ENCODE measurements at regions not wholly inside any gene's neighbourhood (a gene's known extent, or its start where the extent isn't known, plus 50 kb on each side); places are given as distances from the start of the nearest gene placed in this dataset.

DNA sequence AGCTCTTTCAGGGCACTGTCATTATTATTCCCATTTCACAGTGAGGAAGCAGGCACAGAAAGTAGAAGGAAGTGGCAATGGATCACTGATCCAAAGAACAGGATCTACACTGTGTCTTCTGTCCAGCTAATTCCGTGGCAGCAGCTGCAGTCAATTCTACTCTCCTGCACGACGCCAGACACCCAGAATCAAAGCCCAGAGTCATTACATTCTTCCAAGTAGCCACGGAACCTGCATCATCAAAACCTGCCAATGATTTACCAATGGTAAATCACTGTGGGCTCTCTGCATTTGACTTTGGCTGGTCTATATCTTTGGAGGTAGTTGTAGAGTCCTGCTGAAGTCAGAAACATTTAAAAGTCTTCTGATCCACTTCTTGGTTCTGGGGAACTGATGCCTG is 767.7 kb downstream of the LIG4 start:
- DNase-seq (ENCODE audit: extremely low read depth in 1 of 2, low read depth in 1 of 2) = no peak

DNA sequence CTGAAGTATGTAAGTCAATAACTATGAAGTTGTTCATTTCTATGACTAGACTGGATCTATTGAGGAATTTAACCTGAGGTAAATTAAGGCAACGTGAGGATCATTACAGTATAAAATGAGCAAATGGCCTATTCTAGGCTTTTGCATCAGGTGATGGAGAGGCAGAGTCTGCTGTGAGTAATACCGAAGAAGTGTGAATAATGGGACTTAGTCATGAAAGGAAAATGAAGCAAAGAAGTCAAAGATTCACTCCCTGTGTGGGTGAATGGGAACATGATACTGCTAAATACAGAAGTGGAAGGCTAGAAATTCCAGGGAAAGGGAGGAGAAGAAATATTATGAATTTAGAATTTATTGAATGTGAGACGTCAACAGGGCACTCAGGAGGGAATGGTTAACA is 774.1 kb downstream of the LIG4 start:
- DNase-seq (ENCODE audit: extremely low read depth in 1 of 2, low read depth in 1 of 2) = no peak

DNA sequence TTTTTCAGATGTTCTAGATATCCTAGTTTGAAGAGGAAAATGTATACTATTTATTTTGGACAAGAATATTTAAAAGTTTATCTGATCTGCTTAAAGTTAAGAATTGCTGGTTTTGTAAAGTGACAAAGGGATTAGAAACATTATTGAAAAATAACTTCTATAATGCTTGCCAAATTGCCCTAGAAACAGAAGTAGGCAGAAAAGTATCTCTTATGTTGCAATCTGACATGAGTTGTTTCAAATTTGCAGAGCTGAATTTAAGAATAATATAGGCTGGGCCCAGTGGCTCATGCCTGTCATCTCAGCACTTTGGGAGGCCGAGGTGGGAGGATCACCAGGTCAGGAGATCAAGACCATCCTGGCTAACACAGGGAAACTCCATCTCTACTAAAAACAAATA is 777.1 kb downstream of the LIG4 start:
- no peak for DNase-seq (ENCODE audit: extremely low read depth in 1 of 2, low read depth in 1 of 2)

DNA sequence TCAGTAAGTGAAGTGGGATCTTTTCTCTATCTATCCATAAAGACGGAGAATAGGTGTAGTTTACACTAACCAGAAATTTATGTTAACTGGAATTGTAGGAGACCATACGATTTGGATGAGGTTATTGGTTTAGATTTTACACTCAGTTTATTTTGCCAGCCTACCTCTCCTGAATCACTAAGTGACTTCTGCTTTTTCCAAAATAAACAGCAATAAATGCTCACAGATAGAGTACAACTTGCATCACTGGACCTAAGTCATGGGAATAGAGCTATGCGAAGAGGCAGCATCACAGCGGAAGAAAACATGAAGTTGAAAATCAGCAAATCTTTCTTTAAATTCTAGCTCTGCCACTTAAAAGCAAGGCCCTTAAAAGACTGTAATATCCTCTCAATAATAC is 781.0 kb downstream of the LIG4 start:
- no peak for DNase-seq (ENCODE audit: extremely low read depth in 1 of 2, low read depth in 1 of 2)

DNA sequence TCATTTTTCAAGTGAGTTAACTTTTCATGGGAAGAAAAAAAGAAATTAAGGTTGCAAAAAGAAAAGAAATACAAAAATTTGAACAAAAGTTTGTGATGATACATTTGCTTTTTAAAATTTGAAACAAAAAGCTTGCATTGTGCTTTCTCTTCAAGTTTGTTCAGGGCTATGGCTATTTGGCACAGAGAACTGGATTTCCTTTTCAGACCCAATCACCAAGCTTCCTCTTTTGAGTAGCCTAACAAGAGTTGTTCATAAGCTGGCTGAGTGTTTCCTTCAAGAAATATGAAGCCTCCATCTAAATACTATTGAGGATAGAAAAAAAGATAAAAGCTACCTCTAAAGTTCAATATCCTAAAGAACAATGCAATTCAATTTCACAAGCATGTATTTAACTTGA is 787.8 kb downstream of the LIG4 start:
- DNase-seq (ENCODE audit: extremely low read depth in 1 of 2, low read depth in 1 of 2) = no peak

DNA sequence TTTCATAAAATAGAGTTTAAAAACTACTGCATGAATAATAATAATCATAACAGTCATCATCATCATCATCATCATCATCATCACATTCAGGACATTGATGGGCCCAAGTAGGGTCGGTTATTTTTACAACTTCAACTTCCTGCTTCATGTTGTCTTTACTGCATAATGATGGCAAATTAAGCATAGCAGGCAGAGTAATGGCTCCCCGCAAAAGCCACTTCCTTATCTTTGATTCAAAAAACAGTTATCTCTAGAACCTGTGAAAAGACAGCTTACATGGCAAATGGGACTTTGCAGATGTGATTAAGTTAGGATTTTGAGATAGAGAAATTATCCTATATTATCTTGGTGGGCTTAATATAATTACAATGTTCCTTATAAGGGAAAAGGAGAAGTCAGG is 792.9 kb downstream of the LIG4 start:
- DNase-seq (ENCODE audit: extremely low read depth in 1 of 2, low read depth in 1 of 2) = no peak

DNA sequence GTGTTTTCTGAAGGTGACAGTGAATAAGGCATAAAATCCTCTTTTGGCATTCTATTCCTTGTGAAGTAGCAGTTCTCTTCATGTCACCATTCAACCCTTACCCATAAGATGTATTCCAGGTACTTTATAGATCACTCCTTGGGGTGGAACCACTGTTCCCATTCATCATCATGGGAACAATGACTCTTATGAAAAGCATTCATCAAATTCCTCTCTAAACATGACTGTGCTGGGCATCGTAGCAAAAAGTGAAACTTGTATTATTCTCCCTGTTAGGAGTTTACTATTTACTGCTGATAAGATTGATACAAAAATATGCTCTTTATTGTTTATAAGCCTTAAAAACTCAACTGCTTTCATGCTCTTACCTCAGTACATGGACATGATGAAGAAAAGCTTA is 793.4 kb downstream of the LIG4 start:
- DNase-seq (ENCODE audit: extremely low read depth in 1 of 2, low read depth in 1 of 2) = no peak

DNA sequence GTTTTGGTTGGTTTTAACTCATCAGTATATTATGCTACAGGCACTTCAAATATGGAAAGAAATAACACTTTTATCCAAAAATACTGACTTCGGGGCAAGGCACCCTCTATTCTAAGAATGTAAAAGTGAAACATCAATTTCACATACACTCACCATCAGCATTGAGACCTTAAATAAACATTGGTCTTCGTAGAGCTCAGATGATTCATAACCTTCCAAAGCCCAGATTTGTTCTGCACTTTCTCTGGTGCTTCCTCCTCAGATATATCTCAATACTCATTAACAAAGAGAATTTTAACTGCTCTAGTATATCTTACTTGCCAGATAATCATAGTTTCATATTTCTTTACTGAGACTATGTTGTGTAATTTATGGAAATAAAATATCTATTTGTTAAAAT is 794.3 kb downstream of the LIG4 start:
- DNase-seq (ENCODE audit: extremely low read depth in 1 of 2, low read depth in 1 of 2) = no peak

DNA sequence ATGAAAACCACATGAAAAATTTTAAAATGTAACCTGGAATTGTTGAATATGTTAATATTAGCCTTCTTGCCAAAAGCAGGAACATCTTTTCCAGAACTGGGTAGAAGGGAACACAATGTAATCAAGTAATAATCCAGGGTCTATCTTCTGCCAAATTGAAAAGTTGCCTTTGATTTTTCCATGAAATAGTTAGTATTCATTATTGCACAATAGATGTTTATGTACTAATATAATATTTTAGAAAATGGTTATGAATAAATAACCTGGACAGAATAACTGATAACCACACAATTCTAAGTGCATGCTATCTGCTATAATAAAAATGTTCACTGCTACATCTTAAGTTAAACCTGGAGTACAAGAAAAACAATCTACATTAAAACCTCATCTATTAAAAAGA is 802.3 kb downstream of the LIG4 start:
- DNase-seq (ENCODE audit: extremely low read depth in 1 of 2, low read depth in 1 of 2) = no peak

DNA sequence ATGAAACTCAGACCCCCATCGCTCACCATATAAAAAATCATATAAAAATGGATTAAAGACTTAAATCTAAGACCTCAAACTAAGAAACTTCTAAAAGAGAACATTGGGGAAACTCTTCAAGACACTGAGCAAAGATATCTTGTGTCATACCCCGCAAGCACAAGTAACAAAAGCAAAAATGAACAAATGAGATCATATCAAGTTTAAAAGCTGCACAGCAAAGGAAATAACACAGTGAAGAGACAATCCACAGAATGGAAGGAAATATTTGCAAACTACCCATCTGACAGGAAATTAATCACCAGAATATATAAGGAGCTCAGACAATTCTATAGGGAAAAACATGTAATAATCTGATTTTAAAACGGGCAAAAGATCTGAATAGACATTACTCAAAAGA is 808.3 kb downstream of the LIG4 start:
- DNase-seq (ENCODE audit: extremely low read depth in 1 of 2, low read depth in 1 of 2) = no peak

DNA sequence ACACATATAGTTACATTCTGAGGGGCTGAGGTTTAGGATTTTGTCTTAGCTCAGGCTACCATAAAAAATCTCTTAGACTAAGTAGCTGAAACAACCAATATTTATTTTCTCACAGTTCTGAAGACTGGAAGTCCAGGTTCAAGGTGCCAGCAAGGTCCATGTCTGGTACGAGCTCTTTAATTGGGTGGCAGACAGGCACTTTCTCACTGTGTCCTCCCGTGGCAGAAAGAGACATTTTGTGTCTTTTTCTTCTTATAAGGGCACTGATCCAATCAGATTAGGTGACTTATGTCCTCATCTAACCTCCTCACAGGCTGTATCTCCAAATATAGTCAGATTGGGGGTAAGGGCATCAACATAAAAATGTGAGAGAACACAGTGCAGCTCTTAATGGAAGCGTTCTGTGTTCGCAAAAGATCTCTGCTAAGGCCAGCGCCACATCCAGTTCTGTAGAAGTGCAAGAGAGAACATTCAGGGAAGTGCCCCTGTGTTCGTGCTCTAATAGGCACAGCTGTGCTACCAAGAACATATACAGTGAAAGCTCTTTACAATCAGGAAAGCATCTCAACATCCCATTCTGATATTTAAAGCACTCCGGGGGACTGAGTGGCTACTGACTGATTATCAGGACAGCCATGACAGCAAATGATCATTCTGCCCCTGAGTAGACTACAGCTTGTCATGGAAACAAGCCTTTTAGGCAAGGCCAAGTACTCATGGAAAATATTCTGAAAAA is 819.2 kb downstream of the LIG4 start:
- DNase-seq (ENCODE audit: extremely low read depth in 1 of 2, low read depth in 1 of 2) = no peak

DNA sequence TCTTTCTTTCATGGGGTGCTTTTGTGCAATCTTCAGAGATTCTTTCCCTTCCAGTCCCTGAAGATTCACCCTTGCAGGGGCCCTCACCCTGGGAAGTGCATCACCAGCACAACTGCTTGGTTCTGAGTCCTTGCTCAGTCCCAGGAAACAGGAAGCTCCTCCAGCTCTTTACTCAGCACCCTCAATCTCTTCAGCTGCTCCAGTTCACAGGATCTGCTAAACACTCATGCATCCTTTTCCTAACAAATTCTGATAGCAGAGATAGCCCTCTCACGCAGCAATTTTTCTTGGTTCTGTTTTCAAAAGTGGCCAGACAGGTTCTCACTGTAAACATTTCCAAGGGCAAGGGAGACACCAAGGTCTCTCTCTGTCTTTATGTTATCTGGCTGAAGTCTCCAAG is 823.1 kb downstream of the LIG4 start:
- DNase-seq (ENCODE audit: extremely low read depth in 1 of 2, low read depth in 1 of 2) = no peak

DNA sequence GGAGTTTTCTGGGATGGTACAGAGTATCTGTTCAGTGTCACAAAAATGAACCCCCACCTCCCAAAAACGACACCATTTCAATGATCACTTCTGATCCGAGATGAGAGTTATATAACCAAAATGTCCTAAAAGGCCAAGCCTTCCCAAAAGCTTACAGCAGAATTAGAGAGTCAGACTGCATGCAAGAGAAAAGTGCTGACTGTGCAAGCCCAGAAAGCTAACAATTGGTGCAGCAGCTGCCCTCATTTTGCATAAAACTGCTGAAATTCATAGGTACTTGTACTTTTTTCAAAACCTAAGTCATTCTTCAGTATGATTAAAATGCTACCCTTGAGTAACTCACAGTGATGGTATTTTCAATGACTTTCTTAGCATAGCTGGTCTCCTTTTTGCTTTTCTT is 819.6 kb upstream of the ARGLU1 start:
- no peak for DNase-seq (ENCODE audit: extremely low read depth in 1 of 2, low read depth in 1 of 2)

DNA sequence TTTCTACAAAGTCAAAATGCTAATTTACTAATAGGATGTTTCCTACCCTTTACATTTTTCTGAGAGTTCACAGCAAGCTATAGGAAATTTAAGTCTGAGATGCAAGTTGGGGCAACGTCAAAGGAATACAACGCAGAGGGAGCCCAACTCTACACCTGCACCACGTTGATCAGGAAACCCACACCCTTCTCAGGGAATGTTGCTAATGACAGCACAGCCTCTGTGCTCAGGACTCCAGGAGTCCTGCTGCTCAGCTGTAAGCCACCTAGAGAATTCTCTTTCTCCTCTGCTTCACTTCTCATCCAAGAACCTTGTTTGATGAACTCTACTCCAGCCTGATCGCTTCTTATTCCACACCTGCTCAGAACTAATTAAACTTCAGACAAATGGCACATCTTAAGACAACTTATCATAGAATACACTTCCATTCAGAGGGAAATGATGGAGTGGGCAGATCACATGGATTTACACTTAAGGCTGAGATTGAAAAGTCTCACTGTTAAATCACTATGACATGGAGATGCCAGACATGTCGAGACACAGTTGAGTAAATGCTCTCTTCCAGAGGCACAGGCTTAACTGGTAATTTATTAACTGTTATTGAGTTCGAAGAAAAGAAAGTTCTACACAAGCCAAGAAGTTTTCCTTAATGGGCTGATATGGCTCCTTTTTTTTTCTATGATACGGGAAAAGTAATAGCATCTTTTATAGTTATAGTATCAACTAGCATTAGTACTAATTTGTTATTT is 811.6 kb upstream of the ARGLU1 start:
- DNase-seq (ENCODE audit: extremely low read depth in 1 of 2, low read depth in 1 of 2) = no peak

DNA sequence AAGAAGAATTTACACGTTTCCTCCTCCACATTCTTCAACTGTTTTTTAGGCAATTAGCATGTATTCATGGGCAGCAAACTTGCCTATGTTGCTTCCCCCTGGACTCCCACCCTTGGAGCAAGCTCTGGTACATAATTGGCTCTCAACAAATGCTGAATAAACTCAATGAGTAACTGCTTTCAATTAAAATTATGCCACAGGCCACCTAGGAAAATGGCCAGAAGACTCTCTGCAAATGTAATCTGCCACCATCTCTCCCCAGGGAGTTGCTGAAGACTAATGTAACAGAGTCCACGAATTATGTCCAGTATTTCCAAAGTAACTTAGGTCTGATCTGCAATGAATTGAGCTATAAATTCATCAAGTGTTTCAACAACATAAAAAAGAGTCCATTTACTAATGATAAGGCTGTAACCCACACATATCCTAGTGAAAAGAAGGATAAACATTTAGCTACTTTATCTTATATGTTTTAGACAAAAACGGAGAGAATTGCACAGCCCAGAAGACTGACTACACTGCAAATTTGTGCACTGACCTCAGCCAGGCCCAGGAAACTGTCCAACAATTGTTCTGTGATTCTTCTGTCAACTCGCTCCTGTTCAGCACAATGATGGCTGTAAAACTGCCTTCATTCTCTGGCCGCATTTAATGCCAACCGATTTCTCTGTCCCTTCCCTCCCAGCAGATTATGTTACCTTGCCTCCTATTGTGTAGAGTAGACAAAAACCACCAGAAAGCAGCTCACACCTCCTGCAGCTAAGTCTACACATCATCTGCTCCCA is 808.6 kb upstream of the ARGLU1 start:
- DNase-seq (ENCODE audit: extremely low read depth in 1 of 2, low read depth in 1 of 2) = no peak

DNA sequence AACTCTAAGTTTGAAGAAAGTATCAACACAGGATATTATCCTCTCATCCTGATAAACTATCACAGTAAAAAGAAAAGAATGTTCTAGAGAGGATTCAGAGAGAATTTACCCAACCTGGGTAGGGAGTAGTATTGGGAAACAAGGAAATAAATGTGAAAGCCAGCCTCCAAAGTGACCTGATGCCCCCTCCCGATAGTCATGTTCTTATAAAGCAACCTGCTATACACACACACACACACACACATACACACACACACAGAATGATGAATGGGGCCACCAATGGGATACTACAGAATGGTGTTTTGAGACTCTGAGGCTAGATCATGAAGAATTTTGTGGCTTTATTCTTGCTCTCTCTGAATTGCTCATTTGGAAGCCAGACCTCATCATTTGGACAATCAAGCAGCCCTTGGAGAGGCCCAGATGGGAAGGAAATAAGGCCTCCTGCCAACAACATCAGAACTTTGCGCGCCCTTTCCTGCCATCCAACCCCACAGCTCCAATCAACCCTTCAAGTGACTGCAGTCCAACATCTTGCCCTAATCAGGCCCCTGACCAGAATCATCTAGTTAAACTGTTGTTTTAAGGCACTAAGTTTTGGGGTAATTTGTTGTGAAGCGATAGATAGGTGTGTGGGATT is 807.9 kb upstream of the ARGLU1 start:
- DNase-seq (ENCODE audit: extremely low read depth in 1 of 2, low read depth in 1 of 2) = no peak

DNA sequence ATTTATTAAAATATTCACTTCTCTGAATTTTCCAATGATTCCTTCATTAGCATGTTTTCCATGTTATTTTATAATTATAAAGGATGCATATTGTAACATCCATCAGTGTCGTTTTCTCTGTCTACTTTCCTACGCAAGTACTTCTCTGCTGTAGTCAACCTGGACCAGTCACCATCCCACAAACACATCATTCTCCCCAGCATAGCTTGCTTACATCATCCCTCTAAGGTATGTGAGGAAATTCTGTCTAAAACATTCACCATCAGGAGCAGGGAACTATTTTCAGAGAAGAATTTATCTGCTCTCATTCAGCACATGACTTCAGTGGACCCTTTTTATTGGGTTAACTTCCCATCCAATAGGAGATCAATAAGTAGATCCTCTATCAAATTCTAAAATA is 806.1 kb upstream of the ARGLU1 start:
- DNase-seq (ENCODE audit: extremely low read depth in 1 of 2, low read depth in 1 of 2) = no peak

DNA sequence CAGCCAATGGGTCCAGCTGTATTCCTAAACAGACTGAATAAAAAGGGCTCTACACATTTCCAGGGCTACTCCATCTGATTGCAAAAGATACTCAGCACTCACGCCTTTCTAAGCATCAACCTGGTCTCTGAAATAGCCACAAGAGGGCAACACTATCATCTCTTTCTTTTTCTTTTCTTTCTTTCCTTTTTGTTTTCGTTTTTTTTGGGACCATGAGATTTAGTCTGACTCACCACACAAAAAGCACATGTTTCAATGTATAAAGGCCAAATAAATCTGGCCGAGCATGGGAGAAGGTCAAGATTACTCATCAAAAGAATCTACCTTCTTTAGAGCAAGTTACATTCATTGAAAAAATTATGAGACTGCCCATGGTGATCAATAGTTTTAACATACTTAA is 805.6 kb upstream of the ARGLU1 start:
- DNase-seq (ENCODE audit: extremely low read depth in 1 of 2, low read depth in 1 of 2) = no peak

DNA sequence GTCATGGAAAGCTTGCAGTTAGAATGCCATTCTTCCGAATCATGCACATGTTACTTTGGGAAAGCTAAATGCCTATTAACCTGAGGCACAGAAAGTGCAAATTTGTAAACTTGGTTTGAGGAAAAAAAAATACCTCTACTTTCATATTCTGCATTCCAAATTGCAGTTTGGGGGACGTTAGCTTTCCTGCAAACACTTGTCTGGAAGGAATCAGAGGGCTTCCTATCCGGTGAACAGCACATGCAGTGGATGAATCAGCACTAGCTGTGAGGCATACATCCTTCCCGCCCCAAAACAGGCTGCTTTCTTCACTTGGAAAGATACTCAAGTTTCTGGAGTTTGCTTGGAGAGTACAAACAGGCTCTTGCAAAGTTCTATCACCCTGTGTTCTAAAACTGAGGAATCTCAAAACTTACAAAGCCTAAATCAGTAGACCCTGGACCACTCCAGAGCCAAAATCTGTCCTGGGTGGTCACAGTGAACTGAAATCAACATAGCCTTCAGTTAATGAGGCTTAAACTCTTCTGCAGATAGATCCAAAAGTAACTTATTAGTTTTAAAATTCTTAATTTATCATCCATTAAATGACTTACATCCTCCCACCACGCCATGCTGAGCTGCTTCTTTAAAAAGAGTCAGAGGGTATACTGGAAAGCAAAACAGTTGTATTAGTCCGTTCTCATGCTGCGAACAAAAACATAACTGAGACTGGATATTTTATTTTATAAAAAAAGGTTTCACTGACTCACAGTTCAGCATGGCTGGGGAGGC is 802.3 kb upstream of the ARGLU1 start:
- DNase-seq (ENCODE audit: extremely low read depth in 1 of 2, low read depth in 1 of 2) = no peak

DNA sequence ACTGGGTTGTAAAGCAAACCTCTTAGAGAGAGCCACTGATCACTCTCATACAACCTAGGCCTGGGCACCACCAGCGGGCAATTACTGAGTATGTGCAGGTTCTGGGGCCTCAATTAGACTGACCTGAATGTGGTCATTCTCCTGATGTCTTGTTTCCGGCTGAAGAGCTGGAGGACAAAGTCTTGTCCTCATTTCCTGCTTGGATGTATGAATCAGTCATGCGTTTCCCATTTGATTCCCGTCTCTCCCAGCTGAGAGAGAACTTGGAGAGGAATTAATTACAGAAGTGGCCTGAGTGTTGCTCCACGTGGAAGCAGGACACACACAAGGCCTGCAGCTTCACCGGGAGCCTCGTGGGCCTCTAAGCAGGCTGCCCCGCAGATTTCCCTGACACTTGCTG is 799.3 kb upstream of the ARGLU1 start:
- DNase-seq (ENCODE audit: extremely low read depth in 1 of 2, low read depth in 1 of 2) = no peak
